ENCODE measurements at regions not wholly inside any gene's neighbourhood (a gene's known extent, or its start where the extent isn't known, plus 50 kb on each side); places are given as distances from the start of the nearest gene placed in this dataset.
A peak's percentile ranks its signal among the peaks of the same experiment; 100 is the strongest.

- DNase-seq (ENCODE audit: low spot score) = no peak
Measured at GRCh38 chr5:67409126-67409777, 212.7 kb upstream of the CD180 start.

GRCh38 chr5:67407979-67408378 is 211.4 kb upstream of the CD180 start:
- DNase-seq (ENCODE audit: low spot score) = no peak

DNA sequence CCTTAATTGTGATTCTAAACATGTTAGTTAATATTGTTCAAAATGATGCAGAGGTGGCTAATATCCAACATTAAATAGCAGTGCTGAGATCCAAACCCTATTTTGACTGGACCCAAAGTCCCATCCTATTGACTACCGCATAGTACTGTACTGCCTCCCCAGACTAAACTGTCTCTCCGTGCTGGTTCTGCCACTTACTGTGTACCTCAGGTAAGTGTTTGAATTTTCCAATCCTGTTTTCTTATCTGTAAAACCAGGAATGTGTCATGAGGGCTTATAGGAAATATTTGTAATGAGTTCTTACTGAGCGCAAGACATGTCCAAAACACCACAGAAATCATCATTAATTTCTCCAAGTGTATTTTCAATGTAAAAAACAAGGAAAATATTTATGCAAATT is 209.2 kb upstream of the CD180 start:
- DNase-seq (ENCODE audit: low spot score) = no peak

GRCh38 chr5:67405101-67405364 is 208.4 kb upstream of the CD180 start:
- DNase-seq (ENCODE audit: low spot score) = no peak

- DNase-seq (ENCODE audit: low spot score) = no peak
Measured at GRCh38 chr5:67404256-67405100, 207.9 kb upstream of the CD180 start.

DNA sequence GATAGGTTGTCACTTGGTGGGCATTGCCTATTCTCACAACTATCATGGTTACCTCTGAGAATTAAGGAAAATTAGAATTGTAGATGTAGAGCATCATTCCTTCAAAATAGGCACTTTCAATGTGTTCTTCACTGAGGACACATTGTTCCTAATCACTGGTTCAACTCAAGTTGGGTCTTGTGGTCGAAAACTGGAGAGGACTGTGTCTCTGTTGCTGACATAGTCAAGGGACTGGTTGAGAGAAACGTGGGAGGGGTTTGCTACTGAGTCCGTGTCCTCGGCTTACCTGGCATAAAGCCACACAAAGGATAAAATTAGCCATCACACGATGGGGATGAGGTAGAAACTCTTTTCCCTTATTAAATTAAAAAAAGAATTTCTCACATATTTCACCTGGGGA is 205.9 kb upstream of the CD180 start:
- no peak for DNase-seq (ENCODE audit: low spot score)

GRCh38 chr5:67401172-67401571 is 204.6 kb upstream of the CD180 start:
- DNase-seq (ENCODE audit: low spot score) = no peak

DNA sequence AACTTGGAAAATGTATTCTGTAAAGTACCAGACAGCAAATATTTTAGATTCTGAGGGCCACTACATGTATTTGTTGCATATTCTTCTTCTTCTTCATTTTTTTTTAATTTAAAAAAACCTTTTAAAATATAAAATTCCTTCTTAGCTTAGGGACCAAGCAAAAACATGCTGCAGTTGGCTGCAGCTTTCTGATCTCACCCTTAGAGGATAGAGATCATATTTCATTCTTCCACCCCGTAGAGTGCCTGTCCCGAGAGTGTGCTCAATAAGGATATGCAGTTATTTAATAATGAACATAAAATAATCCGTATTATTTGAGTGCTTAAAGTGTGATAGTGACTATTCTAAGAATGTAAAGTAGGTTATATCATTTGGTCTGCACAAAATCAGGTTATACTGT is 204.2 kb upstream of the CD180 start:
- DNase-seq (ENCODE audit: low spot score) = no peak

DNA sequence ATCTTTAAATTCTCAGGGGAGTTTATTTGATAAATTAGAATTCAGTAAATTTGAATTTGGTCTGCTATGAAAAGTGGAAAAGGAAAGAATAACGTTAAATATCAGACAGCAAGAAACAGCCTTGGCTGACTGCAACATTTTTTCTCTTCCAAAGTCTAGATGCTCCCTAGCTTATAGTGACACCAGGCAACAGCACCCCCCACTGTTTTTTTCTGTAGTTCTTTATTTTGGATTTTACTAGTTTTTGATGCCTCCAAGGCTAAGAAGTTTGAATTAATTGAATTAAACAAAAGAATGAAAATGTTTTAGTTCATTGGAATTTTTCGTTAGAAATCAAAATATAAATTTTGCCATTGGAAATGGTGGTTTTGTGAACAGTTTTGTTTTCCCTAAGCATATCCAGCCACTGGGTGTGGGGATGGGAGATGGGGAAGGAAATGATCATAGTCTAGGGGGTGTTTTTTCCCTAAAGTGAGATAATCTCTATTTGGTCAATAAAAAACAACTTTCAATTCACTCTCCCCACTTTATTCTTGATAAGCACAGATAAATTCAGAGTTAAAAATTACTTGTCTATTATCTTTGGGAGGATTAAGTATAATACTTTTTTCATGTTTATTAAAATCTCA is 199.3 kb upstream of the CD180 start:
- DNase-seq (ENCODE audit: low spot score) = peak; percentile 76

DNA sequence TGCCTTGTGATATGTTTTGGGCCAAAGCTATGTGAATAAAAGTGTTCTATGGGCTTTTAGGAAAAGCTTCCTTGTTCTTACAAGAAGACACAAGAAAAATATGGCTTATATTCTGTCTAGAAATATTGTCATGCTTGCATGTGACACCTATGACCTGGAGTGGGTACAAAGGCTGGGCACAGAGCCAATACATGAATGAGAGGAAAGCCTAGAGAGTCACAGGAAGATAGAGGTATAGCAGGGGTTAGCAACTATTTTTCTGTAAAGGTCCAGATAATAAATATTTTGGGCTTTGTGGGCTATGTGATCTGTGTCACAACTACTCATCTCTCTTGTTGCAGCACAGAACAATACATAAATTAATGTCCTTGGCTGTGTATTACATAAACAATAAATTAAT is 196.6 kb upstream of the CD180 start:
- no peak for DNase-seq (ENCODE audit: low spot score)

DNA sequence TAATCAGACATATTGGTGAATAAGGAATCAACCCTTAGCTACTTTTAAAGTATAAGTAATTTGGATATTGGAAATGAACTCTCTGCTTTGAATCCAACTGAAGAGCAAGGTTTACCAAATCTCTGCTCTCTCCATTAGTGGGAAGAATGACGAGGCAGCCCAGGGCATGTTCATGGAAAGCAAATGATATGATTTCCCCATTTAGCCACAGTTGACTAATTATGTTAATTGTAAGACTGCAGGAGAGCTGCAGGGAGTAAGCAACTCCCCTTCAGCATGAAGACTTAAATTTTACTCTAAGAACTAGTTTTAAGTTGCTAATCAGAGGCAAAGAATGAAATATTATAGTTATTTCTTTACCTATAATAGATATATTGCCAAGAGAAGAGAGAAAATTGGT is 194.3 kb upstream of the CD180 start:
- no peak for DNase-seq (ENCODE audit: low spot score)

- no peak for DNase-seq (ENCODE audit: low spot score)
Measured at GRCh38 chr5:67383451-67383850, 186.9 kb upstream of the CD180 start.

DNA sequence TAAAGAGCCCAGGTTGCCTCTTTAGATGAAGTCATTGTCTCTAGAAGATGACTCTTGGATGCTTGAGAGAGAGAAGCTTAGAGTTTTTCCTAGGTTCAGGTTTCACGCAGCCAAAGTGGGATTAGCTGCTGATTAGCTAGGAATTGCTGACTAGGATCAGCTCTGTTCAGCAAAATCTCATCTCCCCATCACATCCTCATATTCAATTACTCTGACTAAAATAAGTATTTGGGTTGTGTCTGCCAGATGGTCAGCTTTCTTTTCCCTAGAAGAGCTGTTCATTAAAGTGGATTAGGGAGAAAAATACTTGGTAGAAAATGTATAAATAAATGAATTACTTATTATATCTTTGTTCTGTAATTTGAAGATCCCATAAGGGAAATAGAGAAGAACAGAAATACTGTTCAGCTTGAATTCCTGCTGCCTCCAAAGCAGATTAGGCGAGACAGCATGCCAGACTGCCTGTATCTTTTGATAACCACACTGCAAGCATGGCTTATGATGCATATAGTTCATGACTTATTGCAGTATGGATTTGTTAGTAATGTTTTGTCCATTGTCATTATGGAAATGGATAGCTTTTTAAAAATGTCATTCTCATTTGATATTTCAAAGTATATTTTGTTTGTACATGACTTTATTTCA is 184.8 kb upstream of the CD180 start:
- no peak for DNase-seq (ENCODE audit: low spot score)

DNA sequence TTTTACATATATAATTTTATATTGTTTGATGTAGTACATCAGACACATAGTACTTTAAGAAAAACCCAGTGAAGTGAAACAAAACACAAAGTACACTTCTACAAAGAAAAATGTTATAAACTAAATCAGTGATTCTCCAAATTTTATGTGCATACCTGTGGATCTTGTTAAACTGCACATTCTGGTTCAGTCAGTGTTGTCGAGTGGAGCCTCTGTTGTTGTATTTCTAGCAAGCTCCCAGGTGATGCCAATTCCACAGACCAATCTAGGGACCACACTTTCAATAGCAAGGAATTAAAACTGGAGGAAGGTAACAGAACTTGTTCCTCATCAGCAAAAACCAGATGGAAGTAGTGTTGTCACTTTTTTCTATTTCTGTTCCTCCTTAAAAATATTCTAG is 183.8 kb upstream of the CD180 start:
- DNase-seq (ENCODE audit: low spot score) = no peak

- DNase-seq (ENCODE audit: low spot score) = no peak
Measured at GRCh38 chr5:67379753-67380152, 183.2 kb upstream of the CD180 start.

GRCh38 chr5:67378256-67378655 is 181.7 kb upstream of the CD180 start:
- no peak for DNase-seq (ENCODE audit: low spot score)

- DNase-seq (ENCODE audit: low spot score) = no peak
Measured at GRCh38 chr5:67377631-67378030, 181.0 kb upstream of the CD180 start.

DNA sequence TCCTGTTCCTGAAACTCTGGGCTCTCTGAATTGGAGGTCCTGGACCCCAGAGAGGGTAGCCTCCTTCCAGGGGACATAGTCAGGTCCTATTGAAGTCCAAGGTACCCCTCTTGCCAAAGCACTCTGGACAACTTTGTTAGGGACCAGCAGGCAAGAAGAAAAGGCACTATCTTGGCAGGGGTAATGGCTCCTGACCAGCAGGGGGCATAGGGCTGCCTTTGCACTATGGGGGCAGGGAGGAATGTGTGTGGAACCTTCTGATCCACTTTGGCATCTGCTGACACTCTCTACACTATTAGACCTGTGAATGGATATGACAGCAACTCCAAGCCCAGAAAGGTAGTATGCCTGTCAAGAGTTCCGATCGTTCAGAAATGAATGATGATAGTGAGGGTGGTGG is 179.0 kb upstream of the CD180 start:
- no peak for DNase-seq (ENCODE audit: low spot score)

DNA sequence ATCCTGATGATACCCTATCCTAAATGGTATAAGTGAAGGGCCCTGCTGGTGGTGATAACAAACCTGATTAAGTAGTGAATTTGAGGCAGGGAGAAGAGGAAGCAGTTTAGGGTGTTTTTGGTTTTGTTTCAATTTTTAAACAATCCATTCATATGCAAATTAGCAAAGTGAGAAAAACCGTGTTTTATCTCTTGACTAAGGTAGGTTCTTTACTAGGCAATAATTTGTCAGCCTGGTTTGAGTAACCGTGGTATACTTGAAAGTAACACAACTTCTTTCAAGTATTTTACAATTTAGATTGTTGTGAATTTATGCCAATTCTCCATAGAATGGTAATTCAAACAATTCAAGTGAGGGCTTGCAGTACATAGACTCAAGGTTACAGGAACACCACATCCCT is 177.8 kb upstream of the CD180 start:
- DNase-seq (ENCODE audit: low spot score) = no peak

DNA sequence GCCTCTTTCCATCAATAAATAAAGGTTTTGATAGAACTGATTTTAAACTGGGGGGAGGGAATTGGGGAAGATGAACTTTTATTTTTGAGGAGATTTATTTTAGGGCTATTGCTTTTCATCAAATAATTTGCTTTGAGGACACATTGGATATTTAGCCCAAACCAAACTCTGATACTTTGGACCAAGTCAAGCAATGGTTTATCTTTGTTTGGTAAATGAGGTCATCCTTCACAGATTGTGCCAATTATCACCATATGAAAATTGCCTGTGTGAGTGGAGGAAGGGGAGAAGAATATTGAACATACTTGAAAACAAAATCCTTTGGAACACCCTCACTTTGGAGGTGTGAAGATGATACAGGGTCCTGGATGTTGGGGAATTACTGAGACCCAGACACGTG is 176.9 kb upstream of the CD180 start:
- DNase-seq (ENCODE audit: low spot score) = no peak

- DNase-seq (ENCODE audit: low spot score) = no peak
Measured at GRCh38 chr5:67372887-67373286, 176.3 kb upstream of the CD180 start.

GRCh38 chr5:67371924-67372323 is 175.3 kb upstream of the CD180 start:
- DNase-seq (ENCODE audit: low spot score) = no peak

All from globus pallidus (tissue), 1 donor.